Heart left ventricle (tissue), 16 donors: ENCODE measurements at regions not wholly inside any gene's neighbourhood (a gene's known extent, or its start where the extent isn't known, plus 50 kb on each side); places are given as distances from the start of the nearest gene placed in this dataset.
"Not testable (repeated sequence)": the region's sequence is repeated elsewhere in the genome, so short reads cannot be mapped to it uniquely, and the experiment has no call there.

ENCODE experiments used
- ATAC-seq, 4 donors: fragments of 200-7000 bp; cut with Tn5 transposase; one replicate each; pipeline ENCODE4 v1.9.1; 2020 to 2022; ENCODE audit warnings: moderate library complexity in 4 of 4, mild to moderate bottlenecking in 3 of 4, moderate number of reproducible peaks in 1 of 4
- DNase-seq, 5 donors: peaks; one replicate each; pipeline ENCODE4 v3.0.0-alpha.2; 2020
- H3K27ac ChIP-seq, 12 donors: fragments of 200-600 bp; sonication (generic) in 4 of 12; one replicate each; pipeline versions ENCODE4 v1.5.0 to v1.8.0; 2016 to 2022; ENCODE audit warnings: mild to moderate bottlenecking in 2 of 12
- H3K27me3 ChIP-seq, 9 donors: fragments of 200-600 bp; sonication (generic) in 2 of 9; one replicate each; pipeline versions ENCODE4 v1.5.1 to v1.8.0; 2016 to 2022; ENCODE audit warnings: mild to moderate bottlenecking in 3 of 9
- H3K36me3 ChIP-seq, 9 donors: fragments of 200-600 bp; sonication (generic) in 2 of 9; one replicate each; pipeline versions ENCODE4 v1.5.0 to v1.8.0; 2018 to 2022; ENCODE audit warnings: mild to moderate bottlenecking in 2 of 9
- H3K4me1 ChIP-seq, 12 donors: fragments of 200-600 bp; sonication (generic) in 4 of 12; one replicate each; pipeline versions ENCODE4 v1.5.0 to v1.8.0; 2016 to 2022; ENCODE audit warnings: mild to moderate bottlenecking in 3 of 12
- H3K4me3 ChIP-seq, 12 donors: fragments of 200-600 bp; sonication (generic) in 4 of 12; one replicate each; pipeline versions ENCODE4 v1.5.0 to v1.8.0; 2017 to 2022; ENCODE audit warnings: mild to moderate bottlenecking in 9 of 12, moderate library complexity in 4 of 12
- H3K9me3 ChIP-seq, 12 donors: fragments of 200-600 bp; sonication (generic) in 4 of 12; one replicate each; pipeline versions ENCODE4 v1.5.0 to v1.8.0; 2016 to 2022; ENCODE audit warnings: mild to moderate bottlenecking in 1 of 12
- CTCF ChIP-seq, 12 donors: fragments of 200-600 bp; sonication (generic) in 4 of 12; IDR thresholded peaks; one replicate each; pipeline versions ENCODE4 v1.5.0 to v1.8.0; 2018 to 2022; ENCODE audit warnings: antibody characterized with exemption in 12 of 12, mild to moderate bottlenecking in 5 of 12
- POLR2A ChIP-seq, 2 donors: fragments of 450-650 bp; IDR thresholded peaks; one replicate each; pipeline ENCODE4 v1.6.1; 2017; ENCODE audit warnings: antibody characterized with exemption in 2 of 2, mild to moderate bottlenecking in 2 of 2, moderate library complexity in 2 of 2
- WGBS, 4 donors: extraction: QIAGEN DNeasy Blood & Tissue Kit in 2 of 4; methylation state at CpG; one replicate each; pipeline versions ENCODE4 v1.1.5 to v1.1.7; 2013 to 2018; 5-methylcytosine and 5-hydroxymethylcytosine counted together
- intact Hi-C, 10 donors: fragments of 100-400 bp; cut with DNase I; formaldehyde crosslinking; loops; one replicate each; pipeline versions ENCODE4 v1.11.1 to v1.14.2; 2022
- donor health status: ischemic (EF 13 %, LVEDD 7.1; RV severe dilation, severe dysfunction).
- donor health status: healthy with polysubstance abuse.
- donor health status: DM: no; HTN: yes; CAD: no.
- donor health status: DM: no; HTN: no; CAD: no.
- donor health status: ischemic (EF 25% LVEDD 6.9; RV normal size, moderate dysfunction).
- donor health status: ischemic (EF 25% LVEDD 5.7; RV mildly dilated, moderate dysfunction).
- donor health status: healthy.
- donor health status: DM: yes; HTN: yes; CAD: no.
- donor health status: ischemic (EF 35%, LVEDD 5.7; RV mildly dilated, moderate dysfunction).
- donor health status: nonischemic (EF 11% LVEDD 7.7; RV severe dilation, severe dysfunction).
- donor health status: DM: yes; HTN: yes; CAD: no.
- donor health status: PGD.
- donor health status: ischemic (EF 29% LVEDD 5.4; RV normal size, mild dysfunction).
- donor health status: nonischemic (EF 23%, LVEDD 6.1; RV moderate dilation, normal function).

- H3K27ac ChIP-seq: no peak overlapping the region
- DNase-seq (no peak), ATAC-seq (no peak)
- H3K9me3 ChIP-seq: no peaks in the 10 kb centered on the region
- 66 to 72% (median 68%) methylated on average over 2 of the region's 2 CpGs for WGBS, 4 donors
- intact Hi-C loops: loop anchor here in 4 of 10 donors (5.0 to 10.0 kb wide), 4 partner anchors 117 to 870 kb away; no protein-coding TSS in a partner anchor
- peaks cover 0 to 6% (median 0%) of the 10 kb centered on the region in 12 donors for H3K4me1 ChIP-seq
- TF ChIP-seq POLR2A (IDR thresholded peaks at IDR 0.05): no peak
- TF ChIP-seq CTCF (IDR thresholded peaks at IDR 0.05): no peak
- no peaks in the 10 kb centered on the region for H3K36me3 ChIP-seq
- H3K27me3 ChIP-seq: peaks cover 0 to 6% (median 0%) of the 10 kb centered on the region in 9 donors
- H3K4me3 ChIP-seq: no peak overlapping the region
Measured at GRCh38 chr17:65297384-65297783, 160.2 kb downstream of the RGS9 start.

GRCh38 chr17:65294181-65294719, 157.1 kb downstream of the RGS9 start:
- Histone ChIP-seq H3K4me1 (peaks cover 0 to 6% (median 0%) of the 10 kb centered on the region in 12 donors), H3K9me3 (no peaks in the 10 kb centered on the region), H3K4me3 (no peak overlapping the region), H3K27ac (no peak overlapping the region), H3K36me3 (no peaks in the 10 kb centered on the region), H3K27me3 (no peaks in the 10 kb centered on the region)
- DNase-seq (peak; percentile 30 to 63 (median 56)), ATAC-seq (peak; percentile 55 to 95 (median 88))
- intact Hi-C loops: loop anchor here in 9 of 10 donors (1.0 to 10.0 kb wide), 7 partner anchors 121 to 873 kb away; no protein-coding TSS in a partner anchor
- TF ChIP-seq CTCF (IDR thresholded peaks at IDR 0.05): peak; percentile 53 to 81 (median 66)
- no peak for TF ChIP-seq POLR2A (IDR thresholded peaks at IDR 0.05)
- WGBS, 4 donors: 15 to 17% (median 15%) methylated on average over 10 of the region's 10 CpGs

GRCh38 chr17:65293584-65294180, 156.5 kb downstream of the RGS9 start:
- WGBS, 4 donors: 75 to 78% (median 77%) methylated on average over 12 of the region's 12 CpGs
- TF ChIP-seq POLR2A (IDR thresholded peaks at IDR 0.05) (no peak), CTCF (IDR thresholded peaks at IDR 0.05) (no peak)
- no peak for ATAC-seq

GRCh38 chr17:65292430-65292829, 155.3 kb downstream of the RGS9 start:
- TF ChIP-seq POLR2A (IDR thresholded peaks at IDR 0.05) (no peak), CTCF (IDR thresholded peaks at IDR 0.05) (no peak)
- ATAC-seq (no peak), DNase-seq (no peak)
- H3K27ac ChIP-seq: no peak overlapping the region
- WGBS, 4 donors: 67 to 72% (median 68%) methylated on average over 11 of the region's 11 CpGs
- H3K36me3 ChIP-seq: no peaks in the 10 kb centered on the region
- no peaks in the 10 kb centered on the region for H3K9me3 ChIP-seq
- H3K4me1 ChIP-seq: peaks cover 0 to 6% (median 0%) of the 10 kb centered on the region in 12 donors
- no peak overlapping the region for H3K4me3 ChIP-seq
- intact Hi-C loops: loop anchor here in 8 of 10 donors (5.0 to 10.0 kb wide), 5 partner anchors 122 to 875 kb away; no protein-coding TSS in a partner anchor
- H3K27me3 ChIP-seq: no peaks in the 10 kb centered on the region

More at GRCh38 chr17:65293584-65294180, 156.5 kb downstream of the RGS9 start:
- Histone ChIP-seq H3K36me3 (no peaks in the 10 kb centered on the region), H3K4me1 (peaks cover 0 to 6% (median 0%) of the 10 kb centered on the region in 12 donors), H3K27me3 (no peaks in the 10 kb centered on the region), H3K9me3 (no peaks in the 10 kb centered on the region), H3K4me3 (no peak overlapping the region), H3K27ac (no peak overlapping the region)
- intact Hi-C loops: loop anchor here in 9 of 10 donors (1.0 to 10.0 kb wide), 7 partner anchors 121 to 874 kb away; no protein-coding TSS in a partner anchor
- DNase-seq: no peak

GRCh38 chr17:65291301-65291700, 154.1 kb downstream of the RGS9 start:
- H3K4me1 ChIP-seq, ATAC-seq, H3K36me3 ChIP-seq, H3K27me3 ChIP-seq, DNase-seq, H3K27ac ChIP-seq, H3K4me3 ChIP-seq, H3K9me3 ChIP-seq: not testable (repeated sequence)
- 82 to 91% (median 89%) methylated on average over 7 of the region's 7 CpGs for WGBS, 4 donors
- intact Hi-C loops: loop anchor here in 8 of 10 donors (5.0 to 10.0 kb wide), 5 partner anchors 124 to 876 kb away; no protein-coding TSS in a partner anchor
